Breast epithelium (tissue), 4 donors: ENCODE measurements at regions not wholly inside any gene's neighbourhood (a gene's known extent, or its start where the extent isn't known, plus 50 kb on each side); places are given as distances from the start of the nearest gene placed in this dataset.
"Not testable (repeated sequence)": the region's sequence is repeated elsewhere in the genome, so short reads cannot be mapped to it uniquely, and the experiment has no call there.

Experiments used
- DNase-seq, 2 donors: peaks; one replicate each; pipeline ENCODE4 v3.0.0-alpha.2; 2019; ENCODE audit warnings: low spot score in 2 of 2
- H3K27ac ChIP-seq, 2 donors: fragments of 200-600 bp; sonication (generic) in 1 of 2; one replicate each; pipeline ENCODE4 v1.5.1; 2016 to 2019; ENCODE audit warnings: mild to moderate bottlenecking in 1 of 2
- H3K27me3 ChIP-seq, 2 donors: fragments of 200-600 bp; sonication (generic) in 1 of 2; one replicate each; pipeline versions ENCODE4 v1.5.1 to v1.6.0; 2017 to 2019; ENCODE audit warnings: control low read depth in 1 of 2, mild to moderate bottlenecking in 1 of 2
- H3K36me3 ChIP-seq: fragments of 200-600 bp; one replicate; pipeline ENCODE4 v1.5.1; 2019
- H3K4me1 ChIP-seq, 2 donors: fragments of 200-600 bp; sonication (generic); one replicate each; pipeline ENCODE4 v1.5.1; 2016 to 2019; ENCODE audit warnings: control low read depth in 1 of 2
- H3K4me3 ChIP-seq, 3 donors: fragments of 200-600 bp; sonication (generic); 1 replicate in 2 of 3; 2 replicates in 1 of 3; pipeline ENCODE4 v1.5.1; 2016 to 2019; ENCODE audit warnings: mild to moderate bottlenecking in 3 of 3, moderate library complexity in 2 of 3
- H3K9me3 ChIP-seq, 2 donors: fragments of 200-600 bp; sonication (generic) in 1 of 2; one replicate each; pipeline ENCODE4 v1.5.1; 2016 to 2019; ENCODE audit warnings: control low read depth in 1 of 2
- POLR2A ChIP-seq: fragments of 450-650 bp; IDR thresholded peaks from one replicate; pipeline ENCODE4 v1.6.1; 2016; ENCODE audit warnings: antibody characterized with exemption, mild to moderate bottlenecking, moderate library complexity
- POLR2AphosphoS5 ChIP-seq, 3 donors: sonication (generic); formaldehyde crosslinking; IDR thresholded peaks; one replicate each; pipeline ENCODE4 v1.6.1; 2017; ENCODE audit warnings: antibody characterized with exemption in 3 of 3
- intact Hi-C: fragments of 100-400 bp; cut with DNase I; formaldehyde crosslinking; loops from one replicate; pipeline ENCODE4 v1.15.1; 2023; ENCODE audit warnings: low total_unique reads
- TF ChIP-seq, protein P1 (sequence below), 3 donors: fragments of 450-650 bp; IDR thresholded peaks; one replicate each; pipeline ENCODE4 v1.5.1; 2016 to 2017; ENCODE audit warnings: antibody characterized with exemption in 3 of 3, mild to moderate bottlenecking in 3 of 3, moderate library complexity in 3 of 3

GRCh38 chr6:166703149-166703710, 76.2 kb upstream of the RPS6KA2 start:
- no peaks in the 10 kb centered on the region for H3K27me3 ChIP-seq
- no peaks in the 10 kb centered on the region for H3K36me3 ChIP-seq
- no peak for DNase-seq
- intact Hi-C loops, result no loop called here
- no peaks in the 10 kb centered on the region for H3K9me3 ChIP-seq
- TF ChIP-seq POLR2A (no peak), POLR2AphosphoS5 (IDR thresholded peaks at IDR 0.05) (no peak)
- TF ChIP-seq, protein P1, sequence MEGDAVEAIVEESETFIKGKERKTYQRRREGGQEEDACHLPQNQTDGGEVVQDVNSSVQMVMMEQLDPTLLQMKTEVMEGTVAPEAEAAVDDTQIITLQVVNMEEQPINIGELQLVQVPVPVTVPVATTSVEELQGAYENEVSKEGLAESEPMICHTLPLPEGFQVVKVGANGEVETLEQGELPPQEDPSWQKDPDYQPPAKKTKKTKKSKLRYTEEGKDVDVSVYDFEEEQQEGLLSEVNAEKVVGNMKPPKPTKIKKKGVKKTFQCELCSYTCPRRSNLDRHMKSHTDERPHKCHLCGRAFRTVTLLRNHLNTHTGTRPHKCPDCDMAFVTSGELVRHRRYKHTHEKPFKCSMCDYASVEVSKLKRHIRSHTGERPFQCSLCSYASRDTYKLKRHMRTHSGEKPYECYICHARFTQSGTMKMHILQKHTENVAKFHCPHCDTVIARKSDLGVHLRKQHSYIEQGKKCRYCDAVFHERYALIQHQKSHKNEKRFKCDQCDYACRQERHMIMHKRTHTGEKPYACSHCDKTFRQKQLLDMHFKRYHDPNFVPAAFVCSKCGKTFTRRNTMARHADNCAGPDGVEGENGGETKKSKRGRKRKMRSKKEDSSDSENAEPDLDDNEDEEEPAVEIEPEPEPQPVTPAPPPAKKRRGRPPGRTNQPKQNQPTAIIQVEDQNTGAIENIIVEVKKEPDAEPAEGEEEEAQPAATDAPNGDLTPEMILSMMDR (IDR thresholded peaks at IDR 0.05), result no peak
- H3K4me1 ChIP-seq, result no peaks in the 10 kb centered on the region
- no peak overlapping the region for H3K27ac ChIP-seq
- no peak overlapping the region for H3K4me3 ChIP-seq

DNA sequence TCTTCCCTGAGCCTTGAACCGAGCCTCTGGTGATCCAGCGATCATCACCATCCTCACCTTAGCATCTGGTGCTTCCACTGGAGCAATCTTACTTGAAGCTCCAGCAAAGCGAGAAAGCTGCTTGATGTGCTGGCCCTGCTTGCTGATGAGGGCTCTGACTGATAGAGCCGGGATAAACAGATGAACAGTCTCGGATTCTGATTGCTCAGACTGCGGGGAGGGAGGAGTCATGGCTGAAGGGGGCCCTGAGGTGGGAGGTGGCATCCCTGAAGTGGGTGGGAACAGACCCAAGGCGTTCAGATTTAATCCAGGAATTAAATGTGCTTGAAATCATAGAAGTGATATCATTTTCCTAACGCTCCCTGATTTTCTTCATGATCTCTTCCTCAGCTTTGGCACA, 74.4 kb upstream of the RPS6KA2 start:
- intact Hi-C loops, H3K4me1 ChIP-seq, H3K27me3 ChIP-seq, H3K36me3 ChIP-seq, H3K9me3 ChIP-seq, DNase-seq, H3K27ac ChIP-seq, H3K4me3 ChIP-seq: not testable (repeated sequence)

DNA sequence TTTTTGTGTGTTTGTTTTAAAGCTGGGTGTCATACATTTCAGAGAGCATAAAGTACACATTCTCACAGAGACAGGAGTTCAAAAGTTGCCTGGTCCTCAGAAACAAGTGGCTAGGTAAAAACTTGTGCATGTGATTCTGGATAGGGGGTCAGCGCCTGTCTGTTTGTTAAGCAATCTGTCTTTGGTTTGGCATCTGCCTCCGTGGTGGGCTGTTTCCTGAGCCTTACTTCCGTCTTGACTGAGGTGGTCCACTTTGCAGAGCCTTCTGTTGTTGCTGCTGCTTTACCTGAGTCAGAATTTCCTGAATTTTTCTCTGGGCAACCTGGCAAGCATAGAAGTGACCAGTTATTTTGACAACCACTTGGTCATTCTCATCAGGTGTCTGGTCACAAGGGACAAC, 73.8 kb upstream of the RPS6KA2 start:
- DNase-seq, H3K27ac ChIP-seq, intact Hi-C loops, H3K9me3 ChIP-seq, H3K4me3 ChIP-seq, H3K36me3 ChIP-seq, H3K27me3 ChIP-seq, H3K4me1 ChIP-seq: not testable (repeated sequence)

DNA sequence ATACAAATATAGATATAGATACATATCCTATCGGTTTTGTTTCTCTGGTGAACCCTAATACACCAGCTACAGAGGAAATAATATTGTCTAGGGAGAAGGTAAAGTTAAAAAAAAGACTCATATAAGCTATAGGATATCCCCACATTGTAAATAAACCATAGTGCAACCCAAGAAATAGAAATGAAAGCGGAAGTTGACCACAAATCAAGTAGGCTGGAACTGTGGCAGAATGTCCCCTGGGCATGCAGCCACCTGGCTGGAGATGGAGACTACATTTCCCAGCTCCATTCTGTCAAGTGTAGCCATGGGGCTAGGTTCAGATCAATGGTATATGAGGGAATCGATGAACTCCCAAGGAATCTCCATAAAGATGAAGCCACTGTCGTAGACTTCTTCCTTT, 70.1 kb upstream of the RPS6KA2 start:
- no peaks in the 10 kb centered on the region for H3K27me3 ChIP-seq
- intact Hi-C loops, result no loop called here

DNA sequence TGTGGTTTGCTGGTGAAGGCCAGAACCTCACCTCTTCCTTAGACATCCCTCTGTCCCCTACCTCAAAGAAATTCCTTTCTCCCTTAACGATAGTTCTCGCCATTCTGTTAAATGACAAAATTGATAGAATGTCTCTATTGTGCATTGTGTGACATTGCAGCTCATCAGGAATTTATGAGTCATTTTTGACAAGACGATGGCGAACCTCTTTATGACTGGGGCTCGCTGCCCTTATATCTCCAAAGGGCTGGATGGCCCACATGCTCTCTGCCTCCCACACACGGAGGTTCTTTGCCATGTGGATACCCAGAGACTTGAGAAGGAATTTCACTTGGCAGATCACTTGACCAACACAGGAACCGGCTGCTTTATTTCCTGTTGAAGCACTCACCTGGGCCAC, 66.8 kb upstream of the RPS6KA2 start:
- H3K27ac ChIP-seq, result no peak overlapping the region
- no peaks in the 10 kb centered on the region for H3K9me3 ChIP-seq
- no peak overlapping the region for H3K4me3 ChIP-seq
- TF ChIP-seq, protein P1 (IDR thresholded peaks at IDR 0.05), result no peak
- no peak for TF ChIP-seq POLR2AphosphoS5 (IDR thresholded peaks at IDR 0.05)
- no peak for TF ChIP-seq POLR2A
- no peaks in the 10 kb centered on the region for H3K36me3 ChIP-seq
- no peak for DNase-seq
- intact Hi-C loops, result no loop called here
- H3K4me1 ChIP-seq, result no peaks in the 10 kb centered on the region
- no peaks in the 10 kb centered on the region for H3K27me3 ChIP-seq

More for the DNA sequence above, 70.1 kb upstream of the RPS6KA2 start:
- H3K27ac ChIP-seq, result no peak overlapping the region
- H3K36me3 ChIP-seq, result no peaks in the 10 kb centered on the region
- no peaks in the 10 kb centered on the region for H3K4me1 ChIP-seq
- no peak for DNase-seq
- H3K4me3 ChIP-seq, result no peak overlapping the region
- no peak for TF ChIP-seq POLR2A
- no peak for TF ChIP-seq POLR2AphosphoS5 (IDR thresholded peaks at IDR 0.05)
- TF ChIP-seq, protein P1 (IDR thresholded peaks at IDR 0.05), result no peak
- H3K9me3 ChIP-seq, result no peaks in the 10 kb centered on the region

GRCh38 chr6:166692723-166693302, 65.8 kb upstream of the RPS6KA2 start:
- Histone ChIP-seq H3K9me3 (no peaks in the 10 kb centered on the region), H3K4me3 (no peak overlapping the region), H3K27me3 (no peaks in the 10 kb centered on the region), H3K4me1 (no peaks in the 10 kb centered on the region), H3K36me3 (no peaks in the 10 kb centered on the region), H3K27ac (no peak overlapping the region)
- intact Hi-C loops, result no loop called here
- TF ChIP-seq POLR2A (no peak), POLR2AphosphoS5 (IDR thresholded peaks at IDR 0.05) (no peak)
- TF ChIP-seq, protein P1 (IDR thresholded peaks at IDR 0.05), result no peak
- no peak for DNase-seq
